Renal cortical epithelial cell (primary cell): ENCODE measurements at regions not wholly inside any gene's neighbourhood (a gene's known extent, or its start where the extent isn't known, plus 50 kb on each side); places are given as distances from the start of the nearest gene placed in this dataset.
A peak's percentile ranks its signal among the peaks of the same experiment; 100 is the strongest.
"Not testable (repeated sequence)": the region's sequence is repeated elsewhere in the genome, so short reads cannot be mapped to it uniquely, and the experiment has no call there.

Experiments
- DNase-seq: peaks from one replicate; pipeline ENCODE4 v3.0.0-alpha.2; 2011; ENCODE audit warnings: low read depth

GRCh38 chr3:20254268-20255117 is 68.5 kb upstream of the SGO1 start:
- no peak for DNase-seq

GRCh38 chr3:20250786-20251185 is 64.8 kb upstream of the SGO1 start:
- no peak for DNase-seq

GRCh38 chr3:20250314-20250713 is 64.3 kb upstream of the SGO1 start:
- DNase-seq = no peak

GRCh38 chr3:20246662-20247061 is 60.7 kb upstream of the SGO1 start:
- no peak for DNase-seq

- DNase-seq = no peak
These were observed 59.8 kb upstream of the SGO1 start for GRCh38 chr3:20245781-20246180.

GRCh38 chr3:20240154-20240883 is 54.3 kb upstream of the SGO1 start:
- DNase-seq = peak; percentile 1

- not testable (repeated sequence) for DNase-seq
These were observed 52.2 kb upstream of the SGO1 start for GRCh38 chr3:20238199-20238598.

- peak; percentile 68 for DNase-seq
These were observed 50.6 kb upstream of the SGO1 start for GRCh38 chr3:20236603-20237002.
